ENCODE measurements at regions not wholly inside any gene's neighbourhood (a gene's known extent, or its start where the extent isn't known, plus 50 kb on each side); places are given as distances from the start of the nearest gene placed in this dataset.
"Not testable (repeated sequence)": the region's sequence is repeated elsewhere in the genome, so short reads cannot be mapped to it uniquely, and the experiment has no call there.

DNA sequence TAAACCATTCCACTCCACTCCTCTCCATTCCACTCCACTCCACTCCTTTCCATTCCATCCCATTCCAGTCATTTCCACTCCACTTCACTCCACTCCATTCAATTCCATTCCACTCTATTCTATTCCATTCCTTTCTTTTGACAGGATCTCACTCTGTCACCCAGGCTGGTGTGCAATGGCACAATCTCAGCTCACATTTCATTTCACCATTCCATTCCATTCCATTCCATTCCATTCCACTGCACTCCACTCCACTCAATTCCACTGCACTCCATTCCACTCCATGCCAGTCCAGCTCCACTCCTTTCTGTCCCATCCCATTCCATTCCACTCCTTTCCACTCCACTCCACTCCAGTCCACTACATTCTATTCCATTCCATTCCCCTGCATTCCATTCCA, 638.6 kb downstream of the TP53TG3F start:
- TF ChIP-seq, protein P1, sequence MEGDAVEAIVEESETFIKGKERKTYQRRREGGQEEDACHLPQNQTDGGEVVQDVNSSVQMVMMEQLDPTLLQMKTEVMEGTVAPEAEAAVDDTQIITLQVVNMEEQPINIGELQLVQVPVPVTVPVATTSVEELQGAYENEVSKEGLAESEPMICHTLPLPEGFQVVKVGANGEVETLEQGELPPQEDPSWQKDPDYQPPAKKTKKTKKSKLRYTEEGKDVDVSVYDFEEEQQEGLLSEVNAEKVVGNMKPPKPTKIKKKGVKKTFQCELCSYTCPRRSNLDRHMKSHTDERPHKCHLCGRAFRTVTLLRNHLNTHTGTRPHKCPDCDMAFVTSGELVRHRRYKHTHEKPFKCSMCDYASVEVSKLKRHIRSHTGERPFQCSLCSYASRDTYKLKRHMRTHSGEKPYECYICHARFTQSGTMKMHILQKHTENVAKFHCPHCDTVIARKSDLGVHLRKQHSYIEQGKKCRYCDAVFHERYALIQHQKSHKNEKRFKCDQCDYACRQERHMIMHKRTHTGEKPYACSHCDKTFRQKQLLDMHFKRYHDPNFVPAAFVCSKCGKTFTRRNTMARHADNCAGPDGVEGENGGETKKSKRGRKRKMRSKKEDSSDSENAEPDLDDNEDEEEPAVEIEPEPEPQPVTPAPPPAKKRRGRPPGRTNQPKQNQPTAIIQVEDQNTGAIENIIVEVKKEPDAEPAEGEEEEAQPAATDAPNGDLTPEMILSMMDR (conservative IDR thresholded peaks at IDR 0.05), result not testable (repeated sequence)
- not testable (repeated sequence) for TF ChIP-seq EZH2 (IDR thresholded peaks at IDR 0.05; ENCODE audit: low read depth)
